ENCODE measurements at regions not wholly inside any gene's neighbourhood (a gene's known extent, or its start where the extent isn't known, plus 50 kb on each side); places are given as distances from the start of the nearest gene placed in this dataset.
A peak's percentile ranks its signal among the peaks of the same experiment; 100 is the strongest.

DNA sequence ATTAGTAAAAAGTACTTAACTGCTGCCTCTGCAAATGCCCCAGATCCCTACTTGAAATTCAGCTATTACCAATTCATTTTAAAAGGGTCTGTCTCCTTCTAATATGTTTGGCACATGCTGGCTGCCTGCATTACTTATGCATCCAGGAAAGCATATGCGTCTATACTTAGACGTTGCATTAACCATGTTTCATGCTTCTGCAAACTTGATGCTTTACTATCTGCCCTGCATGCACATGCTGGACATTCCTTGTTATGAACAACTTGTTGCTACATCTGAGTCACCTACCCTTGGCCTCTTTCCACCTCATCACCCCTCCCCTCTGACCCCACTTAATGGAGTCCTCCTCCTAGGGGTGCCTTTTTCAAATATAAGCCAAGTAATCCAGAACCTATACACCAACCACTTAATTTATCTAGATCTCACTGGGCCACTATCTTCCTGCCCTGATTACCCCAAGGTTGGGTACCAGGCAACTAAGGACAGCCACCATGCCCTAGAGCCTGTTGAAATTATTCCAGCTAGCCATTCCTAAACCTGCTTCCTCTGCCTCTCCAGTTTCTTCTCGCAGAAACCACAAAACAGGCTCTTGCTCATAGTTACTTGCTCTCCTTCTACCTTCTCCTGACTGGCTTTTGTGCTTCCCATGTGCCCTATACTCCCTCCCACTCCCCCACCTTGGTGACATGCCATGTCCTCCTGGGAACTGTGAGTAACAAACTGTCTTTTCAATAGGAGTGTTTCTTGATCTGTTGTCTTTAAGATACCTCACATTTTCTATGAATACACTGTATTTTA, 1187.9 kb downstream of the REEP3 start:
- TF ChIP-seq, protein P1, sequence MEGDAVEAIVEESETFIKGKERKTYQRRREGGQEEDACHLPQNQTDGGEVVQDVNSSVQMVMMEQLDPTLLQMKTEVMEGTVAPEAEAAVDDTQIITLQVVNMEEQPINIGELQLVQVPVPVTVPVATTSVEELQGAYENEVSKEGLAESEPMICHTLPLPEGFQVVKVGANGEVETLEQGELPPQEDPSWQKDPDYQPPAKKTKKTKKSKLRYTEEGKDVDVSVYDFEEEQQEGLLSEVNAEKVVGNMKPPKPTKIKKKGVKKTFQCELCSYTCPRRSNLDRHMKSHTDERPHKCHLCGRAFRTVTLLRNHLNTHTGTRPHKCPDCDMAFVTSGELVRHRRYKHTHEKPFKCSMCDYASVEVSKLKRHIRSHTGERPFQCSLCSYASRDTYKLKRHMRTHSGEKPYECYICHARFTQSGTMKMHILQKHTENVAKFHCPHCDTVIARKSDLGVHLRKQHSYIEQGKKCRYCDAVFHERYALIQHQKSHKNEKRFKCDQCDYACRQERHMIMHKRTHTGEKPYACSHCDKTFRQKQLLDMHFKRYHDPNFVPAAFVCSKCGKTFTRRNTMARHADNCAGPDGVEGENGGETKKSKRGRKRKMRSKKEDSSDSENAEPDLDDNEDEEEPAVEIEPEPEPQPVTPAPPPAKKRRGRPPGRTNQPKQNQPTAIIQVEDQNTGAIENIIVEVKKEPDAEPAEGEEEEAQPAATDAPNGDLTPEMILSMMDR (IDR thresholded peaks at IDR 0.05; ENCODE audit: borderline replicate concordance, control extremely low read depth, extremely low read depth, insufficient read depth, missing control alignments): no peak
- in situ Hi-C loops (cut with MboI; ENCODE audit: low sequenced_read_pairs, unreplicated experiment): no loop called here
- no peak for DNase-seq (ENCODE audit: low spot score)

DNA sequence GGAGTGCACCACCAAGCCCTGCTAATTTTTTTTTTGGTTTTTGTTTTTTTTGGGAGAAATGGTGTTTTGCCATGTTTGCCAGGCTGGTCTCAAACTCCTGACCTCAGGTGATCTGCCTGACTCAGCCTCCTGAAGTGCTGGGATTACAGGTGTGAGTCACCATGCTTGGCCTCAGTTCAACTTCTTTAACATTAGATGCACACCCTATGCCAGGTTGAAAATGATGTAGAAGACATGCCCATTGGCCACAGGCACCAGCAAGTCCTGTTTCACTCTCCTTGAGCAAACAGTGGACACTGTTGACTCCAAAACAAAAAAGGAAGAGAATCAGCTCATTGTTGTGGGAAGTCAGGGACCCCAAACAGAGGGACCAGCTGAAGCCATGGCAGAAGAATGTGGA, 1205.3 kb downstream of the REEP3 start:
- in situ Hi-C loops (cut with MboI; ENCODE audit: low sequenced_read_pairs, unreplicated experiment): no loop called here
- TF ChIP-seq, protein P1 (IDR thresholded peaks at IDR 0.05; ENCODE audit: borderline replicate concordance, control extremely low read depth, extremely low read depth, insufficient read depth, missing control alignments): no peak
- DNase-seq (ENCODE audit: low spot score): no peak

DNA sequence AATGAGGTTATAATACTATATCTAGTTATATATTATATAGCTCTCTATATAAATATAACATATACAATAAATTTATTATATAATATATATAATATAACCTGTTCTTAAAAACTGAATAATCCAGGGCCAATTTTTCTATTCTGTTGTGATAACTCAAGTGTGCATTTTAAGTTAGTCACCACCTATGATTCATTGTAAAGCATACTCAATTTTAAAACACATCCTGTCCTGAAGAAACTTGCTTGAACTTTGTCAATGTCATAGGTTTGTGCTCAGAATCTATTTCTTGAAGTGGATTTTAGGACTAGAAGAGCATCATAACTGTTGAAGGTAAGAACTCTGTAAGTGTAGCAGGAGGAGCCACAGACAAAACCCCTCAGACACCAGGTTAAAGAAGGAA, 1209.8 kb downstream of the REEP3 start:
- TF ChIP-seq, protein P1 (IDR thresholded peaks at IDR 0.05; ENCODE audit: borderline replicate concordance, control extremely low read depth, extremely low read depth, insufficient read depth, missing control alignments): no peak
- DNase-seq (ENCODE audit: low spot score): no peak
- in situ Hi-C loops (cut with MboI; ENCODE audit: low sequenced_read_pairs, unreplicated experiment): no loop called here

DNA sequence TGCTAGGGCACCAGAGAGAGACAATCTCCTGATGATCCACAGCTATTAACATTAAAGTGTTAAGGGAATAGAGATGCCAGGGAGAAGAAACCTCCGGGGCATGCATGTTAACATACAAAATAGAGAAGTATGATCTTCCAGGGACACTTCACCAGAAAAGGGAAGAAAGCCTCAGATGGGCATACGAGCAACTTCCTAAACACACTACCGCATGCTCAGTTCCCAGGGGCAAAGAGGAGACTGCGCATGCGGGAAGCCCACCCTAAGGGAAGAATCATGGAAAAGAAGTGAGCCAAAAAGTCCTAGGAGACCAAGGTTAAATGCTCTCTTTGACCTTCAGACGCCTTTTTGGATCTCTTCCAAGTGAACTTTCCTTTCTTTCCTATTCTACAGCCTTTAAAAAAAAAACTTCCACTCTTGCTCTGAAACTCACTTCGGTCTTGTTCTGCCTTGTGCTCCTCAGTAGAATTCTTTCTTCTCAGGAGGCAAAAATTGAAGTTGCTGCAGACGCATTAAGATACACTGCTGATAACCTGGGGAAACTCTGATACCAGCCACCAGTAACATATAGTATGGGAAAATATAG, 1211.3 kb downstream of the REEP3 start:
- in situ Hi-C loops (cut with MboI; ENCODE audit: low sequenced_read_pairs, unreplicated experiment): no loop called here
- no peak for DNase-seq (ENCODE audit: low spot score)
- TF ChIP-seq, protein P1 (IDR thresholded peaks at IDR 0.05; ENCODE audit: borderline replicate concordance, control extremely low read depth, extremely low read depth, insufficient read depth, missing control alignments): no peak

DNA sequence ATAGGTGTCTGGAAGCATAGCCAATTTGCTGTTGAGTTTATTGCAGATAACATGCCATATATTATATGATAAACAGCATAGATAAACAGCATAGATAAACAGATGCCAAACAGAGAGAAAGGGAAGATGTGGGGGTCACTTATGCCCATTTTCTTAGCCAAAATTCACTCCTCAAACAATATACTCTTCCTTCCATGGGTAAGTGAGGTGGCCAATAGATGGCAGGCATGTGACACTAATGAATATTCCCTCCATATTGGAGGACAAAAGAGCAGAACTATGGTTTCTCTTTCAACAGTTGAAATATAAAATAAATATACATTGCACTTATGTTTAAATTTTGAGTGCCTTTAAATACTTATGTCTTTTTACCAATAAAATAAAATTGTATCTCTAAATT, 1212.8 kb downstream of the REEP3 start:
- in situ Hi-C loops (cut with MboI; ENCODE audit: low sequenced_read_pairs, unreplicated experiment): no loop called here
- peak; percentile 5 for DNase-seq (ENCODE audit: low spot score)
- TF ChIP-seq, protein P1 (IDR thresholded peaks at IDR 0.05; ENCODE audit: borderline replicate concordance, control extremely low read depth, extremely low read depth, insufficient read depth, missing control alignments): peak; percentile 21

DNA sequence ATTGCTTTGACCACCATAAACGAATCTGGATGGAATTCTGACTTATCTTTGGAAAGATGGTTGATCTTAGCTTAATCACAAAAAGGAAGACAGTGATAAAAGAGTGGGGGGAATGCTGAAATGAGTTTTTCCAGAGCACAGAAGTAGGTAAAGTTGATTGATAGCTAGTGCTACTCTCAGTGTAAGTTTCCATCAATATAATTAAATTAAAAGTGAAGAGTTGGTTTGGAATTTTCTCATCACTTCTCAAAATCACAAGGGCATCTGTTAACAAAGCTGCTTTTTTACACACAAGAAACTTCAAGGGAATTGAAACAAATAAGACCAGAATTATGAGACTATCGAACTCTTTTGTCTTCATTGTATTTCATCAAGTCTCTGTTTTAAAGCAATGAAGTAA, 1217.3 kb downstream of the REEP3 start:
- in situ Hi-C loops (cut with MboI; ENCODE audit: low sequenced_read_pairs, unreplicated experiment): no loop called here
- no peak for DNase-seq (ENCODE audit: low spot score)
- TF ChIP-seq, protein P1 (IDR thresholded peaks at IDR 0.05; ENCODE audit: borderline replicate concordance, control extremely low read depth, extremely low read depth, insufficient read depth, missing control alignments): no peak

All from GM13976 (cell line).